GM19099 (cell line): ENCODE measurements at regions not wholly inside any gene's neighbourhood (a gene's known extent, or its start where the extent isn't known, plus 50 kb on each side); places are given as distances from the start of the nearest gene placed in this dataset.

Experiments used
- POLR2A ChIP-seq: IDR thresholded peaks from 3 replicates; pipeline ENCODE4 v1.6.1; 2011; ENCODE audit warnings: low read depth; ENCODE audit not compliant: insufficient read length; ENCODE audit errors: extremely low read depth

- TF ChIP-seq POLR2A = no peak
These were observed 477.9 kb downstream of the RPS24 start for GRCh38 chr10:78511324-78512204.

- no peak for TF ChIP-seq POLR2A
These were observed 478.5 kb downstream of the RPS24 start for GRCh38 chr10:78512205-78512550.

- TF ChIP-seq POLR2A = no peak
These were observed 479.7 kb downstream of the RPS24 start for GRCh38 chr10:78513330-78513729.

GRCh38 chr10:78513986-78514385 is 480.3 kb downstream of the RPS24 start:
- TF ChIP-seq POLR2A = no peak

- no peak for TF ChIP-seq POLR2A
These were observed 480.8 kb downstream of the RPS24 start for GRCh38 chr10:78514459-78514858.

GRCh38 chr10:78515038-78515872 is 481.6 kb downstream of the RPS24 start:
- TF ChIP-seq POLR2A = no peak

- TF ChIP-seq POLR2A = no peak
These were observed 482.1 kb downstream of the RPS24 start for GRCh38 chr10:78515873-78516153.

GRCh38 chr10:78516236-78516635 is 482.6 kb downstream of the RPS24 start:
- no peak for TF ChIP-seq POLR2A

GRCh38 chr10:78516756-78517155 is 483.1 kb downstream of the RPS24 start:
- TF ChIP-seq POLR2A = no peak

GRCh38 chr10:78518224-78518623 is 484.6 kb downstream of the RPS24 start:
- no peak for TF ChIP-seq POLR2A

GRCh38 chr10:78520737-78521430 is 487.2 kb downstream of the RPS24 start:
- no peak for TF ChIP-seq POLR2A

- TF ChIP-seq POLR2A = no peak
These were observed 489.8 kb downstream of the RPS24 start for GRCh38 chr10:78523453-78523852.

GRCh38 chr10:78524342-78524741 is 490.7 kb downstream of the RPS24 start:
- no peak for TF ChIP-seq POLR2A

GRCh38 chr10:78524941-78525340 is 491.3 kb downstream of the RPS24 start:
- no peak for TF ChIP-seq POLR2A

GRCh38 chr10:78526347-78526746 is 492.7 kb downstream of the RPS24 start:
- no peak for TF ChIP-seq POLR2A

GRCh38 chr10:78527296-78527695 is 493.6 kb downstream of the RPS24 start:
- TF ChIP-seq POLR2A = no peak

GRCh38 chr10:78528749-78529204 is 495.1 kb downstream of the RPS24 start:
- no peak for TF ChIP-seq POLR2A
